IPS-20b (cell line): ENCODE measurements at regions not wholly inside any gene's neighbourhood (a gene's known extent, or its start where the extent isn't known, plus 50 kb on each side); places are given as distances from the start of the nearest gene placed in this dataset.

Experiments
- H3K27ac ChIP-seq: one replicate; pipeline ENCODE4 v1.5.1; 2013; ENCODE audit warnings: low read length
- H3K27me3 ChIP-seq: 2 replicates; pipeline ENCODE4 v1.6.1; 2013; ENCODE audit warnings: mild to moderate bottlenecking, low read length, inconsistent platforms; ENCODE audit not compliant: insufficient read depth
- H3K36me3 ChIP-seq: 2 replicates; pipeline ENCODE4 v1.6.1; 2013; ENCODE audit warnings: low read depth, mild to moderate bottlenecking, inconsistent platforms, low read length, moderate library complexity; ENCODE audit not compliant: insufficient read depth
- H3K4me1 ChIP-seq: 2 replicates; pipeline ENCODE4 v1.6.1; 2013; ENCODE audit warnings: mild to moderate bottlenecking, control low read depth, inconsistent platforms, low read length, moderate library complexity; ENCODE audit not compliant: insufficient read depth
- H3K4me3 ChIP-seq: 2 replicates; pipeline ENCODE4 v1.5.1; 2013; ENCODE audit warnings: mild to moderate bottlenecking, low read length, inconsistent platforms
- H3K9ac ChIP-seq: 2 replicates; pipeline ENCODE4 v1.6.1; 2013; ENCODE audit warnings: low read depth, mild to moderate bottlenecking, inconsistent platforms, low read length, moderate library complexity
- H3K9me3 ChIP-seq: 2 replicates; pipeline ENCODE4 v1.6.1; 2013; ENCODE audit warnings: mild to moderate bottlenecking, low read depth, low read length, inconsistent platforms; ENCODE audit not compliant: insufficient read depth

DNA sequence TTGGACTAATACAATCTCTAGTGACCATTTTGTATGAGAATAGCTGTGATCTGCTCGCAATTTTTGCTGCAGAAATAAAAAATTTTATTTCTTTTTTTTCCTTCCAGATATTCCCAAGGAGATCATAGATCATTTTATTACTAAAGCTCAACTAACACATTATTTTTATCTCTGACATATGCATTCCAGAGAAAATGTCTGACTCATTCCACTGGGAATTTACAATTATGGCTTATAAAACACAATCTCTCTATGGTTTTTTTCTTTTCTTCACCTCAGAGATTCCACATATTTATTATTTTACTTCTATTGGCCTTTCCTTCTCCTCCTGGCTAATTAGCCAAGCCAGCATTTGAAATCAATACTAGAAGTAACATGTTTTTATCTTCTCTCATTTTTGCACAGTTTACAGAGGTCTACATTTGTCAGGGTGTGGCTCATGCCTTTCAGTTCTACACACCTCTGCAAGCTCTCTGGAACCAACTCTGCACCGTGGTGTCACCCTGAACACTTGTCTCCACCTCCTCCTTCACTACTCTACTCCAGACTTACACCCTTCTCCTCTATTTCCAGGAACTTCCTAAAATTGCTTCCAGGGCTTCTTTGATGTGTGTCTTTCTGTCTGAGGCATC lies 59.8 kb upstream of the GPM6A start:
- Histone ChIP-seq H3K9me3 (no peaks in the 10 kb centered on the region), H3K4me1 (no peaks in the 10 kb centered on the region), H3K36me3 (no peaks in the 10 kb centered on the region), H3K4me3 (no peak overlapping the region), H3K9ac (no peak overlapping the region), H3K27me3 (no peaks in the 10 kb centered on the region), H3K27ac (no peak overlapping the region)

DNA sequence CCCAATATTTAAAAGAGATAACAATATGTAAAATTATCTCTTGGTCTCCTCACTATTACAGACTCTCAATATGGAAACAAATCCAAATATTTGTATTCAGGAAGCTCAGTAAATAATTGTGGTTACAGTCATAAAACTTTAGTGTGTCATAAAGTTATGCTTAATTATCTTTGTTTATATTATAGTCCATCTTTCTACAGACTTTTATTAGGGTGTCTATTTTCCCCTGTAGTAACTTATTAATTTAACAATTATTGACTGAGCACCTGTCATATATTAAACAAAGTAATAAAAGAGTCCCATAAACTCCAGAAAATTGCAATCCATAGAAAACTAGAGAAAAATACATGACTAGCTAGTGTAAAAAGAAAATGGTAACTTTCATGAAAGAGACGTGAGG lies 61.6 kb upstream of the GPM6A start:
- H3K4me1 ChIP-seq = no peaks in the 10 kb centered on the region
- H3K9ac ChIP-seq = no peak overlapping the region
- no peak overlapping the region for H3K27ac ChIP-seq
- no peaks in the 10 kb centered on the region for H3K36me3 ChIP-seq
- no peaks in the 10 kb centered on the region for H3K27me3 ChIP-seq
- no peaks in the 10 kb centered on the region for H3K9me3 ChIP-seq
- no peak overlapping the region for H3K4me3 ChIP-seq

DNA sequence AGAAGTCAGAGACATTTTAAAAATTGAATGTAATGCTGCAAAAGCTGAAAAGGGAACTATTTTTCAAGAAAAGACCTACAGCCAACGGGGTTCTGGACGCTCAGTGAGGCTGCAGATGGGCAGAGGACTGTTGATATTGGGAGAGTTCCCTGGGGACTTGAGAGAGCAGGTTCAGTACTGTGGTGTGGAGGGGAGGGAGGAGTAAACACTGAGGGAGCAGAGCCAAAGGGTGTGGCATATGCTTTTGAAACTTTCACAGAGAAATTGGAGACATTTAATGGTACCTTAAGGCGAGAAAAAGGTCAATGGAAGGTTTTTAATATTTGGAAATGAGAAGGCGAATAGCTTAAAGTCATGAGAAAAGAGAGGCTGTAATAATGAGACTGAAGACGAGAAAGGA lies 62.2 kb upstream of the GPM6A start:
- no peaks in the 10 kb centered on the region for H3K4me1 ChIP-seq
- H3K27me3 ChIP-seq = no peaks in the 10 kb centered on the region
- no peak overlapping the region for H3K9ac ChIP-seq
- no peaks in the 10 kb centered on the region for H3K9me3 ChIP-seq
- H3K27ac ChIP-seq = no peak overlapping the region
- H3K4me3 ChIP-seq = no peak overlapping the region
- H3K36me3 ChIP-seq = no peaks in the 10 kb centered on the region

DNA sequence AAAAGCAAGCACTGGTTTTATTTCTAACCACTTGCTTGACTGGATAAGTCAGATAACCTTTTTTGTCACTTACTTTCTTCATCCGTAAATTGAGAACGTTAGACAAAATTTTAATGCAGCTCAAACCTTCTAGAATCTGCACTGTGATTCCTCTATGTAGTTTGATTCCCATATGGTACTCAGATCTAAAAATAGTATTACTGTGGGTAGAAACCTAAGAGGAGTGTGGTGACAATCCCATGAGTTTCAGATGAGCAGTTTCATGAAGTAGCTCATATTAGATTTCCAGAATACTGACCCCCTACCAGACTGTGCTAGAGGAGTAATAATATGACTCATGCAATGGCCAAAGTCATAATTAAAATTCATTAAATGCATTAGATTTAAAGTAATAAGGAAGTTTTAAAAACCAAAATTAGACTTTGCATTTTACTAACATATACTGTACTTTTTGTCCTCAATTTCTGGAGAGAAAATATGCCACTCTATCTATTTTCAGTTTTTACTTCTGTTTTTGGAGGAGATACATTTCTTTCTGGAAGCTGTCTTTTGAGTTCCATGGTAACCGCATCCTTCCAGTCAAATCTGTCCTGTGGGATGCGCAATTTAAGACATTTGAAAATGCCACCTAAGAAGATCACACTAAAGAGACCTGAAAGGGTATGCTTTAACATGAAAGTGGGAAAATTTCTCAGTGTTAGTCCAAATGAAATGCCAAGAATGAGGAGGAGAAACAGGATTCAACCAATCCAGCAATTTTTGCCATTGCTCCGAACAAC lies 64.1 kb upstream of the GPM6A start:
- Histone ChIP-seq H3K36me3 (no peaks in the 10 kb centered on the region), H3K9ac (no peak overlapping the region), H3K4me1 (no peaks in the 10 kb centered on the region)

DNA sequence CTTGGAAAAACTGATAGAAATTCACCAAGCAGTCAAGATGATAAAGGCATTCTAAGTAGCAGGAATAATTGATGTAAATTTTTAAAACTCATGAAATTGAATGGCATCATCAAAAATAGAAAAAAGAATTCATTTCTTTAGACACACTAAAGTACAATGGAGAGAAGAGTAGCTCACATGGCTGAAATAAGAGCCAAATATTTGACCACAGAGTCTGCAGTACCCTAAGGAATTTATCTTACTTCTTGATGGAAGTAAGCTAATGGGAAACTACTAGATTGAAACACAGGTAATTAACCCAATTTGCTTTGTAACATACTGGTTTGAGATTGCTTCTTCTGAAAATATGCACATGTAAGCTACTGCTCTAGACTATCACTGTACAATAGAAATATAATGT lies 70.8 kb upstream of the GPM6A start:
- Histone ChIP-seq H3K4me1 (no peaks in the 10 kb centered on the region), H3K27me3 (no peaks in the 10 kb centered on the region), H3K36me3 (no peaks in the 10 kb centered on the region)

More for the DNA sequence above, 64.1 kb upstream of the GPM6A start:
- no peaks in the 10 kb centered on the region for H3K9me3 ChIP-seq
- no peak overlapping the region for H3K4me3 ChIP-seq
- H3K27ac ChIP-seq = no peak overlapping the region
- H3K27me3 ChIP-seq = no peaks in the 10 kb centered on the region

DNA sequence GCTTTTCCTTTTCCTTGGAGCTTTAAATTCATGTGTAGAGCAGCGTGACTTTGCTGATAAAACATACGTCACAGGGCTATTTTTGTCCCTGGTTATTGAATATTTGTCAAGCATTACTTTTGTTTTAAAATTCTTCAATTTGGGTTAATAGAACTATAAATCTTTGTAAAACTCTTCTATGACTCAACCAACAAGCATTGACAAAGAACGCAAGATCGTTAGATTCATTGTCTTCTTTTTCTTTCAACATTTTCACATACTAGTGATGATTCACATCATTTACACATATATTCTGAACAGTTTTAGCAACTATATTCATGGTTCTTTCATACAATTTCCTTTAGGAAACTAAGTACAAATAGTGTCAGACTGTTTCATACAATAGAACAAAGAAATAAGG lies 72.0 kb upstream of the GPM6A start:
- Histone ChIP-seq H3K27me3 (no peaks in the 10 kb centered on the region), H3K27ac (no peak overlapping the region), H3K9me3 (no peaks in the 10 kb centered on the region), H3K9ac (no peak overlapping the region), H3K4me1 (no peaks in the 10 kb centered on the region), H3K36me3 (no peaks in the 10 kb centered on the region), H3K4me3 (no peak overlapping the region)

More for the DNA sequence above, 70.8 kb upstream of the GPM6A start:
- Histone ChIP-seq H3K4me3 (no peak overlapping the region), H3K27ac (no peak overlapping the region), H3K9me3 (no peaks in the 10 kb centered on the region), H3K9ac (no peak overlapping the region)

DNA sequence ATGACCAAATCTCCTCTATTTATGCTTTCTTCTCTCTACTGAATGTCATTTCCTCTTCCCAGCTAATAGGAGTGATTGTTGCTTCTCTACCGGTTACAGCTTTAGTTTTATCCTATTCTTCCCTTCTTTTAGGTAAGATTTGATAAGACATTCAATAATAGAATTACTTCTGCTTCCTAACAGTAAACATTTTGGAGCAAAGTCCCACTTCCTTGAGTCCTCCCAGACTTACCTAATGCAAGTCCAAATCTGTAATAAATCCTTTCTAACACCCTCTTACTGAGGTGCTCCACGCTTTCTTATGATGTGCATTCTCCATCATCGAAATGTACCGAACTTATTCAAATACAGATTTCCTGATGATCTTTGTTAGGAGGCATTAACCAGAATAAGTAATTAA lies 79.2 kb upstream of the GPM6A start:
- H3K4me3 ChIP-seq = no peak overlapping the region
- H3K27me3 ChIP-seq = no peaks in the 10 kb centered on the region
- H3K36me3 ChIP-seq = no peaks in the 10 kb centered on the region
- H3K9ac ChIP-seq = no peak overlapping the region
- no peaks in the 10 kb centered on the region for H3K4me1 ChIP-seq
- H3K9me3 ChIP-seq = no peaks in the 10 kb centered on the region
- H3K27ac ChIP-seq = no peak overlapping the region

DNA sequence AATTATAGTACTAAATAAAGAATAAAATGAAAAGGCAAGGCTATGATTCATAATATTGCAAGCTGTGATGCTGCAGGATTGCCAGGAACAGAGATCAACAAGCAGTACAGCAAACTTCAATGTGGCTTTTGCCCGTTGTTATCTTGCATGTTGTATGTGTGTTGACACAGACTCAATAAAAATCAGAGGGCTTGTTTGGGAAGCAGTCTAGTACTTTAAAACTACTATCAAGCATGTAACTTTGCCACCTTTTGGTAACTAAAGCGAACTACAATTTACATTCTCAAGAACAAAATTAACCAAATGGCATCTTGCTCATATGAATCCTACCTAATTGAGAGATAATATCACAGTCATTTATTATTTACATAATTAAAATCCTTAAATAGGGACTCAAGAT lies 79.8 kb upstream of the GPM6A start:
- Histone ChIP-seq H3K36me3 (no peaks in the 10 kb centered on the region), H3K27me3 (no peaks in the 10 kb centered on the region), H3K27ac (no peak overlapping the region), H3K9me3 (no peaks in the 10 kb centered on the region), H3K9ac (no peak overlapping the region), H3K4me3 (no peak overlapping the region), H3K4me1 (no peaks in the 10 kb centered on the region)

DNA sequence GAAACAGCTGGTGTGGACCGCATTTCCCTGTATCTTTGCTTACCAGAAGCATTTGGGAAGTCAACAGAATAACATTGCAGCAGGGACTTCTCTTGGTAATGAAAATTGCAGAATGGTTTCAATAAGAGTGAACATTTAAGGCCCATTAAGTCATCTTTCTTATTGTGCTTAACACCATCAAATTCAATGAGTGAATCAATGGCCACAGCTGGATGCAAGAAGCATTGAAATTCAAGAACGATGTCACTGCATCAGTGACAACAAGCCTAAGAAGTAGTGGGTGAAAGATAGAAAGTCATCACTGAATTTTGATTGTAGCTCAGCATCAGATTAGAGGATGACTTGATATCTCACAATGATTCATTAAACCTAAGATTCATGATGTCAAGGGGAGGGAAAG lies 93.9 kb upstream of the GPM6A start:
- Histone ChIP-seq H3K36me3 (no peaks in the 10 kb centered on the region), H3K9ac (no peak overlapping the region), H3K27me3 (no peaks in the 10 kb centered on the region), H3K4me1 (peaks cover 19% of the 10 kb centered on the region; the same call in 1 of the 2 replicates), H3K9me3 (no peaks in the 10 kb centered on the region), H3K4me3 (peak overlapping the region; percentile 26; the same call in 1 of the 2 replicates), H3K27ac (no peak overlapping the region)

DNA sequence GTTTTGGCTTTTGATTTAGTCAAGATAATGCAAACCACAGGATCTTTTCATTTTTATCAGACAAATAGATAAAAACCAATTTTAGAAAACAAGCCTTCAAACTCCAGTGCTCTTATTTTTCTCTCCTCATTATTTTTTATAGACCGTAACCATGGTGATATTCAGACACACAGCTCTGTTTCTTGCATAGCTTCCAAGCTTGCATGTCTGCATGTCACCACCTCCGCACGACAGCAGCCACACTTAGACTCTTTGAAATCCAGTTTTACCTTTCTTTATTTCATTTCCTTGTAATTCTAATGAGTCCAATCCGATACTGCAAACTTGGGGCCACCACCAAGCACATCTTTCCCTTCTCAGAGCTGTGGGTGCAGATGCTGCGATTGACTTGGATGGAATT lies 94.3 kb upstream of the GPM6A start:
- Histone ChIP-seq H3K9ac (no peak overlapping the region), H3K4me3 (no peak overlapping the region), H3K27me3 (no peaks in the 10 kb centered on the region), H3K36me3 (no peaks in the 10 kb centered on the region), H3K4me1 (peaks cover 19% of the 10 kb centered on the region; the same call in 1 of the 2 replicates), H3K9me3 (no peaks in the 10 kb centered on the region), H3K27ac (no peak overlapping the region)

DNA sequence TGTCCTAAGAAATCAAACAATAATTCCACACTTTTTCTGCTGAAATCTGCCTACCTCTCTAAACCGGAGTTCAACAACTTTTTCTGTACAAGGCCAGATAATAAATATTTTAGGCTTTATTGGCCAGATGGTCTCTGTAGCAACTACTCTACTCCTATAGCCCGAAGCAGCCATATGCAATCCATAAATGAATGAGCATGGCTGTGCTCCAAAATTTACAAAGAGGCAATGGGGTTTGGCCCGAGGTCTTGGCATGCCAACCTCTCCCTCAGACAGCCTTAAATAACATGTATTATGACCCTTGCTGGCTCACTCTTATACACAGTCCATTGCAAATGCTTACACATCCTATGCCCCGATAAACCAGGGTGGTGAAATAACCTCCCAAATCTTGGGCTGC lies 98.6 kb upstream of the GPM6A start:
- Histone ChIP-seq H3K4me1 (peaks cover 10% of the 10 kb centered on the region; the same call in 1 of the 2 replicates), H3K9ac (no peak overlapping the region; the same call in 1 of the 2 replicates), H3K9me3 (no peaks in the 10 kb centered on the region), H3K27me3 (no peaks in the 10 kb centered on the region), H3K4me3 (no peak overlapping the region), H3K27ac (no peak overlapping the region), H3K36me3 (no peaks in the 10 kb centered on the region)
